ENCODE measurements at regions not wholly inside any gene's neighbourhood (a gene's known extent, or its start where the extent isn't known, plus 50 kb on each side); places are given as distances from the start of the nearest gene placed in this dataset.

GRCh38 chr3:182129740-182130139 is 418.0 kb downstream of the SOX2 start (continued):
- no peak for TF ChIP-seq REST (IDR thresholded peaks at IDR 0.05)

GRCh38 chr3:182133752-182134151 is 422.0 kb downstream of the SOX2 start:
- no peak for TF ChIP-seq MAX (IDR thresholded peaks at IDR 0.05)
- TF ChIP-seq ATF3 (IDR thresholded peaks at IDR 0.05) = no peak
- no peak for TF ChIP-seq SP1 (IDR thresholded peaks at IDR 0.05)
- no peak for TF ChIP-seq TAF1 (conservative IDR thresholded peaks at IDR 0.05)
- no peak for TF ChIP-seq JUND (IDR thresholded peaks at IDR 0.05)
- no peak for TF ChIP-seq RXRA (IDR thresholded peaks at IDR 0.05)
- TF ChIP-seq GABPA (IDR thresholded peaks at IDR 0.05 in 1 of 2, conservative IDR thresholded peaks at IDR 0.05 in 1 of 2) = no peak
- no peak for TF ChIP-seq HNF4A (conservative IDR thresholded peaks at IDR 0.05)
- no peak for TF ChIP-seq FOXA1 (IDR thresholded peaks at IDR 0.05)
- TF ChIP-seq NR2F2 (IDR thresholded peaks at IDR 0.05) = no peak
- no peak for TF ChIP-seq RAD21 (IDR thresholded peaks at IDR 0.05)
- TF ChIP-seq YY1 (IDR thresholded peaks at IDR 0.05) = no peak
- TF ChIP-seq REST (IDR thresholded peaks at IDR 0.05) = no peak

GRCh38 chr3:182135056-182135455 is 423.3 kb downstream of the SOX2 start:
- Histone ChIP-seq H3K27me3 (ENCODE audit: control insufficient read depth in 4 of 4, insufficient read depth in 4 of 4, low read length in 3 of 4) (peaks cover 0 to 2% (median 0%) of the 10 kb centered on the region in 4 donors), H3K4me3 (ENCODE audit: low read depth in 1 of 3, low read length in 3 of 3) (no peak overlapping the region), H3K36me3 (ENCODE audit: control insufficient read depth in 4 of 4, insufficient read depth in 3 of 4, low read depth in 1 of 4, low read length in 3 of 4) (no peaks in the 10 kb centered on the region), H3K9me3 (ENCODE audit: control insufficient read depth in 4 of 4, low read length in 3 of 4) (no peaks in the 10 kb centered on the region), H3K9ac (ENCODE audit: low read depth in 1 of 2, low read length in 2 of 2) (no peak overlapping the region), H3K4me1 (ENCODE audit: control insufficient read depth in 4 of 4, insufficient read depth in 4 of 4, low read length in 3 of 4) (no peaks in the 10 kb centered on the region), H3K27ac (ENCODE audit: low read depth in 1 of 2, low read length in 2 of 2) (no peak overlapping the region)
- WGBS = 80% methylated on average over 2 of the region's 2 CpGs
- TF ChIP-seq SP1 (IDR thresholded peaks at IDR 0.05) (no peak), ATF3 (IDR thresholded peaks at IDR 0.05) (no peak), EGR1 (IDR thresholded peaks at IDR 0.05; ENCODE audit: low read depth in 2 of 2) (no peak), TAF1 (conservative IDR thresholded peaks at IDR 0.05) (no peak), FOXA1 (IDR thresholded peaks at IDR 0.05) (no peak)
- no peak for DNase-seq (ENCODE audit: low spot score)

More at GRCh38 chr3:182133752-182134151, 422.0 kb downstream of the SOX2 start:
- Histone ChIP-seq H3K4me3 (ENCODE audit: low read depth in 1 of 3, low read length in 3 of 3) (no peak overlapping the region), H3K4me1 (ENCODE audit: control insufficient read depth in 4 of 4, insufficient read depth in 4 of 4, low read length in 3 of 4) (no peaks in the 10 kb centered on the region), H3K9ac (ENCODE audit: low read depth in 1 of 2, low read length in 2 of 2) (no peak overlapping the region), H3K36me3 (ENCODE audit: control insufficient read depth in 4 of 4, insufficient read depth in 3 of 4, low read depth in 1 of 4, low read length in 3 of 4) (no peaks in the 10 kb centered on the region), H3K27ac (ENCODE audit: low read depth in 1 of 2, low read length in 2 of 2) (no peak overlapping the region), H3K27me3 (ENCODE audit: control insufficient read depth in 4 of 4, insufficient read depth in 4 of 4, low read length in 3 of 4) (peaks cover 0 to 2% (median 0%) of the 10 kb centered on the region in 4 donors), H3K9me3 (ENCODE audit: control insufficient read depth in 4 of 4, low read length in 3 of 4) (no peaks in the 10 kb centered on the region)
- 34% methylated on average over 2 of the region's 2 CpGs for WGBS
- DNase-seq (ENCODE audit: low spot score) = no peak
